NCI-H128 (cell line): ENCODE measurements at regions not wholly inside any gene's neighbourhood (a gene's known extent, or its start where the extent isn't known, plus 50 kb on each side); places are given as distances from the start of the nearest gene placed in this dataset.

Experiments used
- DNase-seq: peaks from one replicate; lab custom pipeline; 2025; ENCODE audit not compliant: unreplicated experiment; lab: John Stamatoyannopoulos, UW

DNA sequence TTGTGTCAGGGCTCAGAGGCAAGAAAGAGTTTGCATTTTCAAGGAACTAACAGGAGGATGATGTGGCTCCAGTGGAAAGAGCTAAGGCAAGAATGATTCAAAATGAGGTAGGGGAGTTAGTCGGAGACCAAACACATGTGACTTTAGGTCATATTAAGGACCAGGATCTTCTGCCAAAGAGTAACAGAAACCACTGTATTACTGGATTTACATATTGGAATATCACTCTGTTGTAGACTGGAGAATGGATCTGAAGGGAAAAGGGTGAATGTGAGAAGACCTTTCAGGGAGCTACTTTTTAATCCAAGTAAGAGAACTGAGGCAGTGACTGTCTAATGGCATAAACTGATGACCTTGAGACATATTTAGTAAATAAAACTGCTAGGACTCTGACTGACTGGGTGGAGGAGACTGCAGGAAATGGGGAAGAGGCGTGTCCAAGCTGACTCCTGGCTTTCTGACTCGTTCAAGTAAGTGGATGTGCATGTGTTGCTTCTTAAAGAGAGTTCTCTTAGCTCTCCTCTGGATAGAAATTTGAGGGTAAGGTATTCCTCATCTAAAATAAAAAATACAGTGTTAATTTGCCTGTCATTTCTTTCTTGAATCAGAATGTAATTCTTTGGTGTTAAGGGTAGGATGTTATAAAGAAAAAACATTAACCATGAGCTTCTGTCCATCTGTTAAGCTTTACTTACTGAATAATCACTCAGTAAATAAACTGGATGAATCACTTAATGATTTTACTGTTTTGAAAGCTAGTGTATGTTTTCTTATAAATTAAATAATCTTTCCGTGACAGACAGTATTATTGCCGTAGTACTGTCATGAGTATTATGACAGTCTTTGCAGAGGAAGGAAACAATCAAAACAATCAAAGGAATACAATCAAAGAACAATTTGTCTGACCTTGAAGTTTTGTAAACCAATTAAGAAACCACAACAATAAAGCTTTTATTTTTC is 58.3 kb upstream of the CFAP20DC start:
- DNase-seq: no peak

DNA sequence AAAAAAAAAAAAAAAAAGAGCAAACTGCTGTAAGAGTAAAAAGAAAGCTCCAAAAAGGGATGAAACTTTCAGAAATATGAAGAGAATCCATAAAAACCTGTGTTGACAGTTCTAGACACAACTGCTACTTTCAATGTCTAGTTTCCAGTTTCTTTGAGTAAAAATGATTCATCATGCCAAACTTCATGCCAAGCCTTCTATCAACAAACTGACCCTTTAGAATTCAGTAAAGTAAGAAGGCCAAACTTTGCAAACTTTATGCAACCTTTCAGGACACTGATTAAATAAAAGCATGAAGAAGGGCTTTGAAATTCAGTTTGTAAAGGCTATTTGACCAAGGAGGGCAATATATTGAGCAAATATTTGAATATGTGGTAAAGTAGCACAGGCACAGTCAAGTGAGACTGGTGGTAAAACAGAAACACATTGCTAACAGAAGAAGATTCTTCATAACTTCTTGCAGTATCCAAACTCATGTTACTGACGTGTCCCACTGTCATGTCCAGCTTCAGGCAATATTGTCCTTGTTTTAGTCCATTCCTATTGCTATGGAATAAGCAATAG is 56.3 kb upstream of the CFAP20DC start:
- DNase-seq: no peak

DNA sequence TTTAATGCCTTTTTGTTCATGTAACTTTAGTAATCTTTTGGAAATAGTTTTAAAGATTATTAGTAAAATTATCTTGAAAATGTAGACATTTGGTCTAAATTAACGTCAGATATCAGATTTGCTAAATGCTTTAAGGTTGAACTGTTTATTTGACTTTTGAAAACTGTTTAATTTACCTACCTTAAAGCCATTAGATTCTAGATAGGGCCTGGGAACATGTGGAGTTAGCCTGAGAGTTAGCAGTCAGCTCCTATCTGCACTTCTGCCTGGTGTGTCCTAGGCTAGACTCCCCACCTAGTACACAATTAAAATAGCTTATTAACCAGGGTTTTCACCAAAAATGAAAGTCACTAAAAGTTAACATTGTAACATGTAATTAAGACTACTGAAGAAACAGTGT is 53.7 kb upstream of the CFAP20DC start:
- no peak for DNase-seq

DNA sequence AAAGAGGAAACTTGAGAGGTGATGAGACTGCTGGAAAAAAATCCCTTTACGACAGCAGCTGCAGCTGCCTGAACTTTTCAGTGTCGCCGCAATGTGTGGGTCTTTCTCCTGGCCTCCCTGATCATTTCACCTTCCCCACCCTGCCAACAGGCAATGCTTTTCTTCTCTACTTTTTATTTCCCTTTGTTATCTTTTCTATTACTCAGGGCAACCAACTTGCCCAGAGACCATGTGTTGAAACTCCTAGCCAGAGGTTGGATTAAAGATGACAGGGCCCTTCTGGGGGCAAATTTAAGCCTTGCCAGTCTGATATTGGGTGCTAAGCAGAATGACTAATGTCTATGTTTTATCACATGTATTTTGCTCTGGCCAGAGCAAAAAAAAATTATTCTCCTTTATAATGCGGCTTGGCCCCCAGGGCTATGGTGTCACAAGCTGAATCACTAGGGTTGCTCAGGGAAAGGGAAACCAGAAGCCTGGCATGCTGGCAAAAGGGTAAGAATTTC is 51.5 kb upstream of the CFAP20DC start:
- no peak for DNase-seq
